UCSD-AML1 (cell line): ENCODE measurements at regions not wholly inside any gene's neighbourhood (a gene's known extent, or its start where the extent isn't known, plus 50 kb on each side); places are given as distances from the start of the nearest gene placed in this dataset.

ENCODE experiments used
- DNase-seq: peaks from one replicate; lab custom pipeline; 2025; ENCODE audit not compliant: unreplicated experiment; lab: John Stamatoyannopoulos, UW

GRCh38 chr14:98368221-98368620 lies 903.8 kb downstream of the BCL11B start:
- DNase-seq = no peak

DNA sequence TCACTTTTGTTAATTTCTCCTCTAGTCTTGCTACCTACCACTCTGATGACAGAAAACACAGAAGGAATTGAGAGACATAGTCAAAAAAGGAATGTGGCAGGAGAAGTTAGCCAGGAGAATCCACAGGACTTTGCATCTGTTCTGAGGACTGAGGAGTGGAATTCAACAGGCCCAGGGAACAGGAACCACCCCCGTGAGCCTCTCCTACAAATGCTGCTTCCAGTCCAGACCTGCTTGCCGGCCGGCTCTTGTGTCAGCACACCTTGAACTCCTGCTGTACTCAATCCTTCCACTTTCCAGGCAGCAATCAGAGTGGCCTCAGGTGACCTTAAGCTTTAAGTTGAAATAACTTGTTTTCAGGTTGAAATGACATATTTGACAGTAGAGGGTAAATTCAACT lies 903.1 kb downstream of the BCL11B start:
- no peak for DNase-seq

DNA sequence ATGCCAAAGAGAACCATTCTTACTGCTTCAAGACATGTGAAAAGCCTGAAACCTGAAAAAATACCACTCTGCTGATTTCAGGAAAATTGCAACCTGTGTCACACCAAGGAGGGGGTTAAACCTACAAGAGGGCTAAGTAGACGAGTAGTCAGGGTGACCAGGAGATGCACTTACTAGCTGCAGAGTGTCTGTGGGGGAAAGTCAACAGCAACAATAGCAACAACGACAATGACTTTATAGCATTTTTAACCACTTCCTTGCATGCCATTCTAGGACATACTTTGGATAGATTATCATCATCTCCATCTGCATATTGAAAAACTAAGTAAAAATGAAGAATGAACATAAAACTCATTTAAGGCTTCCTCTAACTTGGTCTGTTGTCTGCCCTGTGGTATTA lies 902.7 kb downstream of the BCL11B start:
- no peak for DNase-seq

DNA sequence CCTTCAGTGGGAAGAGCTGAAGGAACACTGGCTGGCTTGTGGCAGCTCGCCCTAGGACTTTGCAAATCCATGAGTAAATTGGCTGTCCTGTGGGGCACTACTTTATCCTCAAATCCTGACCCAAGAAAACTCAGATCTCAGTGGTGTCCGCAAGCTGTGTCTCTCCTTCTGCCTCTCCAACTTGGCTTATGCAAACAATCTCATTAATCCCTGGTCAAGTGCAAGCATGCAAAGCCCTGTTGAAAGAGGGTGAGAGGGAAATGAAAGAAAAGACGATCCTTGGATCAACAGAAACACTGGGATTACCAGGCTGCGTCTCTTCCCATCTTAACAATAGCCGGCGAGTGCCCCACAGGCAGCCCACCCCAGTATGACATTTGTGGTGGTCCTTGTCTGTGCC lies 901.6 kb downstream of the BCL11B start:
- no peak for DNase-seq

DNA sequence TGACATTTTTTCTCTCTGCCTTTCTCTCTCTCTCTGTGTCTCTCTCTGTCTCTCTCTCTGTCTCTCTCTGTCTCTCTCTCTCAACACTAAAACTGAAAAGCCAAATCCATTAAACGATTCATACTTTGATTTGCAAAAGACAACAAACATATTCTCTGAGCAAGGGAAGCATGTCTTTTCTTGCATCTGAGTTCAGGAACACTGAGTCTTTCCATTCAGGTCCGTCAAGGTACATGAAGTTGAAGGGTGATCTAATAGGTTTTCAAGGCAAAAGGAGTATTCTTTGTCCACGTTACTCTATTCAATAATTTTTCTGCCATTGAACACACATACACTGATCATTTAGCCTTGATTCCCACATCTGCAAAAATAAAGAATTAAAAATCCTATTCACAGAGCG lies 900.9 kb downstream of the BCL11B start:
- DNase-seq = no peak

DNA sequence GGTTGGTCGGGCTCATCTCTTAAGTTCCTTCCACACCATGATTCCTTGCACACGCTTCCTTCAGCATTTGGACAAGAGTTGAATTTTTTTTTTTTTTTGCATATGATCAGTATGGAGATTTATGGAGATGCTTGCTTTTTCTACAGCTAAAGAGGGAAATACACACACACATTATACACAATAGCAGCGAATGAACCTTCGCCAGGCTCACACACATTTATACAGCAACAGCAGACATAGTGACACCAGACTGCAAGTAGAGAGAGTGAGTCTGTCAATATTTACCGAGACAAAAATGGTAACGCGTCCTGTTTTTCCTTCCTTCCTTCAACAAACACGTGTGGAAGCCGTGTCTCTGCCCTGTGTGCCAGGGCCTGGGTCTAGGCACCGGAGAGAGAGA lies 897.9 kb downstream of the BCL11B start:
- no peak for DNase-seq

- DNase-seq = no peak
These were observed 896.4 kb downstream of the BCL11B start for GRCh38 chr14:98375566-98375965.

DNA sequence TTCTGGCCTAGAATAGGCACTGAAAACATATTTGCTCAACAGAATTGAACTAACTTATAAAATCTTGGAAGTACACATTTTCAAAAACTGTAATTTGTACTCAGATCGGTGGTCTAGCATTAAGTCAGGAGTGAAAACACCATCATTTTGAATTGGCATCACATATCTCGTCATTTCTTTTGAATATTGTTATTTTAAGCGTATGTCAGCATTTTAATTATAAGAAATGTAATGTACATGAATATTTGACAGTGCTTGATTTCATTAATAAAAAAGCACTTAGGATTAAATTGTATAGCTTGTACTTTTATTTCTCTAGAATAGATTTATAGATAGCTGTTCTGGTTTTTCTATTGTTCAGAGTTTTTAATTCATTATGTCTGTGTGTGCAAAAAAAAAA lies 892.2 kb downstream of the BCL11B start:
- DNase-seq = no peak

DNA sequence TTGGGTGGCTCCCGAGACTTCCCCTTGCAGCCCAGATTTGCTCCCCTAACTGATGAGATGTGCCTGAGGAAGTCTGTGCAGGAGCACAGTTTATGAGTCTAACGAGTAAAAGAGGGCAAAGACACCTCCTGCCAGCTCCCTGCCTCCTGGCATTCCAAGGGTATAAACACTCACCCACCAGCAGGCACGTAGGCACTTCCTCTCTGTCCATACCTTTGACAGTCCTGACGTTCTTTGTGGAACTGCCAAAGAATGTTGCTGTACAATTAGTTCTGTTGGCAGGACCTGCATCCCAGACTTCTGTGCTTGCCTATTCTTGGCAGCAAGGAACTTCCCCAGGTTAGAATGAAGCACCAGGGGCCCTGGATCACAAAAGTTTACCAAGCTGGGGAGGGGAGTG lies 889.3 kb downstream of the BCL11B start:
- DNase-seq = no peak

DNA sequence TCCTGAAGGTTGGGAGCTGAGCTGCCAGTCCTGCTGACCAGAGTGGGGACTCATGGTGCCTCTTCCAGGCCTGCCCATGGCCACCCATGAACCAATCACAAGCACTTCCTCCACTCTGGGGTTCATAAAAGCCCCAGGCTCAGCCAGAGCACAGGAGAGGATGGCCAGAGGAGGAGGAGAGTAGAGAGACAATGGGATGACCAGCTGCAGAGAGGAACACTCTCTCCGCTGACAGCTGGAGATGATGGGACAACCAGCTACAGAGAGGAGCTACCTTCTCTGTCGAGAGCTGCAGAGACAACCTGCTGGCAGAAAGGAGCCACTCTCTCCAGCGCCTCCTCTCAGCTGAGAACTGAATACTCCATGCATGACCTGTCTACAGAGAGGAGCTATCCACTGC lies 886.1 kb downstream of the BCL11B start:
- no peak for DNase-seq

DNA sequence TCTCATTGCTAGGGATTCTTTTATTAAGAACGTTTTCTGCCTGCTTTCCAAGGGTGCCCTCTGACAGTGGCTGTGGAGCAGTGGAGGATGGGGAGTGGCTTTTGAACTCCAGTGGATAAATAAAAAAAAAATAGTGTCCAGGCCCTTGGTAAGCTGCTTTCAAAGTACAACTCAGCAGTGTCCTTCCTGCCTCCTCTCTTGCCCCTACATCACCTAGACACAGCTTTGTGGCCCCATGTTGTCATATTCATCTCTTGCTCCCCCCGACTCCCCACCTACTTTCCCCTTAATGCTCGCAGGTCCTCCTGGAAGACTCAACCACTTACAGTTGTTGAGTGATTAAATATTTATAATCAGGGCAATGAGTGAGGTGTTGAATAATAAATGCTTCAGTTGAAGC lies 880.9 kb downstream of the BCL11B start:
- no peak for DNase-seq

- no peak for DNase-seq
These were observed 878.5 kb downstream of the BCL11B start for GRCh38 chr14:98393527-98393926.

GRCh38 chr14:98404811-98405210 lies 867.2 kb downstream of the BCL11B start:
- no peak for DNase-seq

DNA sequence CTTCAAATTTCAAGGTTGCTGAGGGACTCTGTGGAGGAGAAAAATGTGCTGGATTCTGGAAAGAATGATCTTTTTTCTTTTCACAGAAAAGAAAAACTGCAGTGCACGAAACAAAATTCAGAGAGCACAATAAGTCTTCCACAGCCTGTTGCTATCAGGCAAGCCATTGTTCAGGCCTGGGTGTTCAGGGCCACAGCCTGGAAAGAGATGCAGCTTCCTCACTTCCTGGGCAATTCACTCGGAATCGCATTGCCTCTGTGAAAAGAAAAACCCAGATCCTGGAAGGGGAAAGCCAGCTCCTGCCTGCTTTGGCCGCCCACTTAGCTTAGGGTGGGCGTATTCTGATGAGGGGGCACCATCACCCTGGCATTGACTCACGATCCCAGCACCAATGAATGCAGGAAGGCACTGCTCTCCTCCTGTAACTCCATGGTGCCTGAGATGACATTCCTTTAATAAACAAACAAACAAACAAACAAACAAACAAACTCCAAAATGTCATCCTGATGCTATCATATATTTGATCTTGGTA lies 863.9 kb downstream of the BCL11B start:
- DNase-seq = no peak

- no peak for DNase-seq
These were observed 863.3 kb downstream of the BCL11B start for GRCh38 chr14:98408713-98409112.

GRCh38 chr14:98411154-98411553 lies 860.8 kb downstream of the BCL11B start:
- DNase-seq = no peak

- DNase-seq = no peak
These were observed 859.6 kb downstream of the BCL11B start for GRCh38 chr14:98412431-98412830.

DNA sequence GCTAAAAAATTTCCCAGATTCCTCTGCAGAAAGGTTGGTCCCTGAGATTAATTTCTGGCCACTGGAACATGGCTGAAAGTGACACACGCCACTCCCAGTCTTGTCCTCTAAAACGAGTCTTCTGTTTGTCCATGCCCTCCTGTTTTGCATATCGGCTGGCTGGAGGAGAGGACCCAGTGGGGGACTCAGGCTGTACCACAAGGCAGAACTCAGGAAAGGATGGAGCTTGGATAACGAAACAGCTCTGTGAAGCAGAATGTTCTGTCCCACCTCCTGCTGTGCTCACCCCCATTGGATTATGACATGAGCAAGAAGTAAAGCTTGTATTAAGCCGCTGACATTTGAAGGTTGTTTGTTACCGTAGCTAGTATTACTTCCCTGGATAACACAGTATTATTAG lies 856.2 kb downstream of the BCL11B start:
- no peak for DNase-seq

- DNase-seq = no peak
These were observed 855.0 kb downstream of the BCL11B start for GRCh38 chr14:98417001-98417400.

- no peak for DNase-seq
These were observed 843.5 kb downstream of the BCL11B start for GRCh38 chr14:98428483-98428994.

- DNase-seq = no peak
These were observed 838.6 kb downstream of the BCL11B start for GRCh38 chr14:98433436-98433835.

- DNase-seq = no peak
These were observed 834.9 kb downstream of the BCL11B start for GRCh38 chr14:98437113-98437512.

- no peak for DNase-seq
These were observed 827.9 kb downstream of the BCL11B start for GRCh38 chr14:98444077-98444476.

- no peak for DNase-seq
These were observed 826.3 kb downstream of the BCL11B start for GRCh38 chr14:98445718-98446117.
